LNCaP clone FGC (cell line): ENCODE measurements at regions not wholly inside any gene's neighbourhood (a gene's known extent, or its start where the extent isn't known, plus 50 kb on each side); places are given as distances from the start of the nearest gene placed in this dataset.

ENCODE experiments used
- DNase-seq: peaks from one replicate; pipeline ENCODE4 v3.0.0-alpha.2; 2011; ENCODE audit warnings: low read depth
- H3K4me3 ChIP-seq: 2 replicates; pipeline ENCODE4 v1.5.1; 2011; ENCODE audit warnings: mild to moderate bottlenecking, low read depth, low read length, control low read depth
- CTCF ChIP-seq: IDR thresholded peaks from 2 replicates; pipeline ENCODE4 v1.5.1; 2012; ENCODE audit warnings: mild to moderate bottlenecking; ENCODE audit not compliant: control insufficient read depth, insufficient read depth; ENCODE audit errors: extremely low read depth

GRCh38 chr4:89166971-89167475 lies 55.7 kb downstream of the TIGD2 start:
- TF ChIP-seq CTCF = no peak

GRCh38 chr4:89171176-89171805 lies 60.0 kb downstream of the TIGD2 start:
- H3K4me3 ChIP-seq = no peak overlapping the region
- no peak for TF ChIP-seq CTCF
- DNase-seq = no peak

More at GRCh38 chr4:89166971-89167475, 55.7 kb downstream of the TIGD2 start:
- no peak overlapping the region for H3K4me3 ChIP-seq
- DNase-seq = no peak

- no peak overlapping the region for H3K4me3 ChIP-seq
- no peak for TF ChIP-seq CTCF
- DNase-seq = no peak
Measured at GRCh38 chr4:89172865-89173264, 61.5 kb downstream of the TIGD2 start.

GRCh38 chr4:89173336-89174090 lies 62.2 kb downstream of the TIGD2 start:
- DNase-seq = no peak
- H3K4me3 ChIP-seq = no peak overlapping the region
- no peak for TF ChIP-seq CTCF

- no peak for TF ChIP-seq CTCF
- DNase-seq = no peak
Measured at GRCh38 chr4:89174784-89175183, 63.5 kb downstream of the TIGD2 start.

GRCh38 chr4:89175611-89176010 lies 64.3 kb downstream of the TIGD2 start:
- DNase-seq = peak; percentile 64
- no peak for TF ChIP-seq CTCF
- H3K4me3 ChIP-seq = no peak overlapping the region

More at GRCh38 chr4:89174784-89175183, 63.5 kb downstream of the TIGD2 start:
- no peak overlapping the region for H3K4me3 ChIP-seq
